ENCODE measurements at regions not wholly inside any gene's neighbourhood (a gene's known extent, or its start where the extent isn't known, plus 50 kb on each side); places are given as distances from the start of the nearest gene placed in this dataset.

DNA sequence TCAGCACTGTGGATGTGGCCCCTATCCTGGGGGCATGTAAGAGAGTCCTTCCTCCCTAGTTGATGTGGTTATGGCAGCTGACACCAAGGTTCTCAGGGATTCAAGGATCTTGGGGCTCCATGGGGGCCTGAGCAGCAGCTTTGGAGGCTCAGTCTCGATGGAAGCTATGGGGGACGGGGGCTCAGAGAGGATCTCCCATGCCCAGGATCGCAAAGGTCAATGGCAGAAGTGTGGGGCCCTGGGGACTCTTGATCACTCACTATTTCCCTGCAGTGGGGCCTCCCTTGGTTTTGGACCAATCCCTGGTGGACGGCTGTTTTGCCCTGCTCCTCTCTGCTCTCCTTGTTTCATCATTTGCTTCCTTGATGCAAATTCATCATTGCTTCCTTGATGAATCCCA lies 885.9 kb downstream of the CDH8 start:
- no peak for DNase-seq (ENCODE audit: extremely low spot score, unreplicated experiment)
- no peak overlapping the region for H3K27ac Mint-ChIP-seq (ENCODE audit: unreplicated experiment)
- no peaks in the 10 kb centered on the region for H3K9me3 Mint-ChIP-seq (ENCODE audit: unreplicated experiment)
- TF ChIP-seq, protein P1, sequence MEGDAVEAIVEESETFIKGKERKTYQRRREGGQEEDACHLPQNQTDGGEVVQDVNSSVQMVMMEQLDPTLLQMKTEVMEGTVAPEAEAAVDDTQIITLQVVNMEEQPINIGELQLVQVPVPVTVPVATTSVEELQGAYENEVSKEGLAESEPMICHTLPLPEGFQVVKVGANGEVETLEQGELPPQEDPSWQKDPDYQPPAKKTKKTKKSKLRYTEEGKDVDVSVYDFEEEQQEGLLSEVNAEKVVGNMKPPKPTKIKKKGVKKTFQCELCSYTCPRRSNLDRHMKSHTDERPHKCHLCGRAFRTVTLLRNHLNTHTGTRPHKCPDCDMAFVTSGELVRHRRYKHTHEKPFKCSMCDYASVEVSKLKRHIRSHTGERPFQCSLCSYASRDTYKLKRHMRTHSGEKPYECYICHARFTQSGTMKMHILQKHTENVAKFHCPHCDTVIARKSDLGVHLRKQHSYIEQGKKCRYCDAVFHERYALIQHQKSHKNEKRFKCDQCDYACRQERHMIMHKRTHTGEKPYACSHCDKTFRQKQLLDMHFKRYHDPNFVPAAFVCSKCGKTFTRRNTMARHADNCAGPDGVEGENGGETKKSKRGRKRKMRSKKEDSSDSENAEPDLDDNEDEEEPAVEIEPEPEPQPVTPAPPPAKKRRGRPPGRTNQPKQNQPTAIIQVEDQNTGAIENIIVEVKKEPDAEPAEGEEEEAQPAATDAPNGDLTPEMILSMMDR (IDR thresholded peaks at IDR 0.05), result no peak
- H3K27me3 Mint-ChIP-seq (ENCODE audit: unreplicated experiment), result no peaks in the 10 kb centered on the region
- H3K36me3 Mint-ChIP-seq (ENCODE audit: unreplicated experiment), result no peaks in the 10 kb centered on the region
- no peak overlapping the region for H3K4me3 Mint-ChIP-seq (ENCODE audit: unreplicated experiment)
- no peaks in the 10 kb centered on the region for H3K4me1 Mint-ChIP-seq (ENCODE audit: unreplicated experiment)

- no peaks in the 10 kb centered on the region for H3K36me3 Mint-ChIP-seq (ENCODE audit: unreplicated experiment)
- H3K9me3 Mint-ChIP-seq (ENCODE audit: unreplicated experiment), result no peaks in the 10 kb centered on the region
- TF ChIP-seq, protein P1 (IDR thresholded peaks at IDR 0.05), result no peak
- H3K27me3 Mint-ChIP-seq (ENCODE audit: unreplicated experiment), result no peaks in the 10 kb centered on the region
- no peak for DNase-seq (ENCODE audit: extremely low spot score, unreplicated experiment)
- no peaks in the 10 kb centered on the region for H3K4me1 Mint-ChIP-seq (ENCODE audit: unreplicated experiment)
- H3K27ac Mint-ChIP-seq (ENCODE audit: unreplicated experiment), result no peak overlapping the region
- no peak overlapping the region for H3K4me3 Mint-ChIP-seq (ENCODE audit: unreplicated experiment)
Observed at GRCh38 chr16:61149709-61150108, 886.5 kb downstream of the CDH8 start.

DNA sequence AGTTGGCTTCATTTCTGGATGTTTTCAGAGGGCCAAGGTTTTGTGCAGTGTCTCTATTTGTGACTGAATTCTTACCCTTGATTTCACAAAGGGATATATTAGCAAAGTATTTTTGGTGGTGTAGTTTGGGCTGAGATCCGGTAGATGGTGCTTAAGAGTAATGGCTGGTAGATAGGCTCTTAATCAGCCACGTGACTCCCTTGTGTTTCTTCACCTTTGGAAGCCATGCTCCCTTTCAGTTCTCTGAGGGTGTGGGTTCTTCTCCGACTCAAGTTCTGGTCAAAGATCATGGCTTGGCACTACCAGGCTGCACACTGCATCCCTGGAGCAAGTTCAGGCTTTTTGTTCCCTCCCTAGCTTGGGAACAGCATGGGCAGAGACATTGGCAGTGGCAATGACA lies 887.3 kb downstream of the CDH8 start:
- H3K4me3 Mint-ChIP-seq (ENCODE audit: unreplicated experiment), result no peak overlapping the region
- H3K27me3 Mint-ChIP-seq (ENCODE audit: unreplicated experiment), result no peaks in the 10 kb centered on the region
- TF ChIP-seq, protein P1 (IDR thresholded peaks at IDR 0.05), result no peak
- DNase-seq (ENCODE audit: extremely low spot score, unreplicated experiment), result no peak
- no peak overlapping the region for H3K27ac Mint-ChIP-seq (ENCODE audit: unreplicated experiment)
- H3K36me3 Mint-ChIP-seq (ENCODE audit: unreplicated experiment), result no peaks in the 10 kb centered on the region
- no peaks in the 10 kb centered on the region for H3K4me1 Mint-ChIP-seq (ENCODE audit: unreplicated experiment)
- no peaks in the 10 kb centered on the region for H3K9me3 Mint-ChIP-seq (ENCODE audit: unreplicated experiment)

DNA sequence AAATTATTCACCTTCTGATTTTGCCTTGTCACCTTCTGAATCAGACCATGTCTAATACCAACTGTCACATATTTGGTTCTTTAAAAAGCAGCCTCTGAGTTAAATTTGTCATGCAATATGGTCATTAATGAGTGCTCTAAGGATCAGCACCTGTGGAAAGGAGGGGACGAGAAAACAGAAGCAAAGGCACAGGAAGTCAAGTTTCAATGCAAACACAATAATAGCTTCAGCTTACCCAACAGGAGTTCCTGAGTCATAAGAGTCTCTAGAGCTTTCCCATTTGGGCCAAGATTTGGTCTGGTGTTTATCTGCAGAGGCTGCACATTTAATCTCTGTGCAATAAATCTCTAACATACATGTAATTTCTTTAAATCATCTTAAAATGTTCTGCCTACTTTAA lies 889.8 kb downstream of the CDH8 start:
- H3K27me3 Mint-ChIP-seq (ENCODE audit: unreplicated experiment), result no peaks in the 10 kb centered on the region

GRCh38 chr16:61131447-61131846 lies 904.8 kb downstream of the CDH8 start:
- Mint-ChIP-seq H3K4me1 (ENCODE audit: unreplicated experiment) (no peaks in the 10 kb centered on the region), H3K36me3 (ENCODE audit: unreplicated experiment) (no peaks in the 10 kb centered on the region), H3K9me3 (ENCODE audit: unreplicated experiment) (no peaks in the 10 kb centered on the region), H3K27ac (ENCODE audit: unreplicated experiment) (no peak overlapping the region), H3K4me3 (ENCODE audit: unreplicated experiment) (no peak overlapping the region), H3K27me3 (ENCODE audit: unreplicated experiment) (no peaks in the 10 kb centered on the region)
- TF ChIP-seq, protein P1 (IDR thresholded peaks at IDR 0.05), result no peak
- DNase-seq (ENCODE audit: extremely low spot score, unreplicated experiment), result no peak

More for the DNA sequence above, 889.8 kb downstream of the CDH8 start:
- DNase-seq (ENCODE audit: extremely low spot score, unreplicated experiment), result no peak
- Mint-ChIP-seq H3K27ac (ENCODE audit: unreplicated experiment) (no peak overlapping the region), H3K4me1 (ENCODE audit: unreplicated experiment) (no peaks in the 10 kb centered on the region), H3K36me3 (ENCODE audit: unreplicated experiment) (no peaks in the 10 kb centered on the region), H3K9me3 (ENCODE audit: unreplicated experiment) (peaks cover 5% of the 10 kb centered on the region), H3K4me3 (ENCODE audit: unreplicated experiment) (no peak overlapping the region)
- TF ChIP-seq, protein P1 (IDR thresholded peaks at IDR 0.05), result no peak
